ENCODE measurements at regions not wholly inside any gene's neighbourhood (a gene's known extent, or its start where the extent isn't known, plus 50 kb on each side); places are given as distances from the start of the nearest gene placed in this dataset.

DNA sequence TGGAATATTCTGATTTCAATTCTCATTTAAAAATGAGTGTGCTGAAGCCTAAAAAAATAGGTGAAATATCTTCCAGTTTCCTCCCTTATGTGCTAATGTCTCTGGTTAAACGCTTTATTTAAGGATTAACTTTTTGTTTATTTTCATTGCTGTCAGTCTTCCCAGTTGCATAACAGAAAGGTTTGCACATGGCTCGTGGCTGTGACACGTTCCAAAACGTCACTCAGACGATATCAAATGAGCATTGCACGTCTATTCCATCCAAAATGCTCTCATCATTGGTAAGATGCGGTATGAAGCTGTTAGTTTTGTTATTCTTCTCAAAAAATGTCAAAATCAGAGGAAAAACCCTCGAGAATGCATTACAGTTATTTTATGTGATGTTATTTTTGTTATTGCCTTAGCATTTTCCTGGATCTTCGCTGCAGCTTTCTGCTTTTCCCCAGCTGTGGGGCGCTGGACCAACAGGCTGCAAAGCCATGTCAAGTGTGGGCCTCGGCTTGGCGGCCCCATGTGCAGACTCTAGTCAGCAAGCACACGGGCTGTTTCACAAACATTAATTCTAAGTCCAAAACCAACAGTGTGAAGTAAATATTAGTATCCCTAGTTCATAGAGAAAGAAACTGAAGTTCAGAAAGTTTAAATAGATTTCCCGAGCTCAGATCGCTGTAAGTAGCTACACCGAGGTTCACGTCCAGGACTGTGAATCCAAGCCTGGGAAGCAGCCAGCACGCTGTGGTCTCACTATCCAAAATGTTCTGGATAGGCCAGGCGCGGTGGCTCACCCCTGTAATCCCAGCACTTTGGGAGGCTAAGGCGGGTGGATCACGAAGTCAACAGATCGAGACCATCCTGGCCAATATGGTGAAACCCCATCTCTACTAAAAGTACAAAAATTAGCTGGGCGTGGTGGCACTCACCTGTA is 793.4 kb upstream of the FRG1 start:
- TF ChIP-seq, protein P1, sequence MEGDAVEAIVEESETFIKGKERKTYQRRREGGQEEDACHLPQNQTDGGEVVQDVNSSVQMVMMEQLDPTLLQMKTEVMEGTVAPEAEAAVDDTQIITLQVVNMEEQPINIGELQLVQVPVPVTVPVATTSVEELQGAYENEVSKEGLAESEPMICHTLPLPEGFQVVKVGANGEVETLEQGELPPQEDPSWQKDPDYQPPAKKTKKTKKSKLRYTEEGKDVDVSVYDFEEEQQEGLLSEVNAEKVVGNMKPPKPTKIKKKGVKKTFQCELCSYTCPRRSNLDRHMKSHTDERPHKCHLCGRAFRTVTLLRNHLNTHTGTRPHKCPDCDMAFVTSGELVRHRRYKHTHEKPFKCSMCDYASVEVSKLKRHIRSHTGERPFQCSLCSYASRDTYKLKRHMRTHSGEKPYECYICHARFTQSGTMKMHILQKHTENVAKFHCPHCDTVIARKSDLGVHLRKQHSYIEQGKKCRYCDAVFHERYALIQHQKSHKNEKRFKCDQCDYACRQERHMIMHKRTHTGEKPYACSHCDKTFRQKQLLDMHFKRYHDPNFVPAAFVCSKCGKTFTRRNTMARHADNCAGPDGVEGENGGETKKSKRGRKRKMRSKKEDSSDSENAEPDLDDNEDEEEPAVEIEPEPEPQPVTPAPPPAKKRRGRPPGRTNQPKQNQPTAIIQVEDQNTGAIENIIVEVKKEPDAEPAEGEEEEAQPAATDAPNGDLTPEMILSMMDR (IDR thresholded peaks at IDR 0.05; ENCODE audit: low read depth, low read length, poor library complexity, severe bottlenecking): no peak
- TF ChIP-seq EZH2phosphoT487 (IDR thresholded peaks at IDR 0.05; ENCODE audit: borderline replicate concordance, low read length): no peak

All from DOHH2 (cell line).